Activated CD4-positive, CD25-positive, alpha-beta regulatory T cell treated with anti-CD3 and anti-CD28 coated beads, Interleukin-2, amount 50 U/mL, for 24 hours (primary cell): ENCODE measurements at regions not wholly inside any gene's neighbourhood (a gene's known extent, or its start where the extent isn't known, plus 50 kb on each side); places are given as distances from the start of the nearest gene placed in this dataset.
"Not testable (repeated sequence)": the region's sequence is repeated elsewhere in the genome, so short reads cannot be mapped to it uniquely, and the experiment has no call there.

Experiments
- ATAC-seq, 2 donors: fragments of 150-1000 bp; cut with Tn5 transposase; one replicate each; pipeline ENCODE4 v1.10.0; 2021; ENCODE audit warnings: mild to moderate bottlenecking in 1 of 2, moderate library complexity in 1 of 2

DNA sequence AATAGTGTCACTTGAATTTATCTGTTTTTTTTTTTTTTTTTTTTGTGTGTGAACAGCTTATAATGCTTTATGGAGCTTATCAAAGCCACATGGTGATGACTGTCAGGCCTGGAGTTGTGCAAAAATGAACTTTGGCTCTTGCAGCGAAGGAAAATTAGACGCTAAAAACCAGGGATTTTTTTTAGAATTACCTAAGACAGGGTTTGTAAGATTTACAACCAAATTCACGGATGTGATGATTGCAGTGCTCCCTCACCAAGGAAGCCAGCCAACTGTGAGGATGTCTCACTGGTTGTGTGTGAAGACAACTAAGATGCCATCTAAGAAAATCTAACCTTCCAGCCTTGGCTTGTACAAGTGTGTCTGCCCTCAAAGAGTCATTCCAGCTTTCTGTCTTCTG, 127.1 kb upstream of the SLC4A4 start:
- ATAC-seq, result no peak

DNA sequence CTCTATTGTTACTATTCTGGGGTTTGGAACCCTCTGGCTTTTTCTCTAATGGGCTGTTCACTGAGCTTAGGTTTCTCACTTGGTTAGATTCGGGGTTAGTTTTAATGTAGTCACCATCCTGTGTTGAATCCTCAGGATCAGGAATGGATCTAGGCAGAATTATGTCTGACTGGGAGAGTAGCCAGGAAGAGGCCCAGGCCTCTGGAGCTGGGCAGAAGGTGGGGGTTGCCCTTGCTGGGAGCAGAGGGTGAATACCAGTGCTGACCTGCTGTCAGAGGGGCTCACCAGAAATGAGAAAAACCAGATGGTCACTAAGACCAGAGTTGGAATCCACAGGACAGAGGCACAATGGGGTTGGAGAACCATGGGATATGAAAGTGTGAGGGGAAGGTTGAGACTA, 126.6 kb upstream of the SLC4A4 start:
- no peak for ATAC-seq

DNA sequence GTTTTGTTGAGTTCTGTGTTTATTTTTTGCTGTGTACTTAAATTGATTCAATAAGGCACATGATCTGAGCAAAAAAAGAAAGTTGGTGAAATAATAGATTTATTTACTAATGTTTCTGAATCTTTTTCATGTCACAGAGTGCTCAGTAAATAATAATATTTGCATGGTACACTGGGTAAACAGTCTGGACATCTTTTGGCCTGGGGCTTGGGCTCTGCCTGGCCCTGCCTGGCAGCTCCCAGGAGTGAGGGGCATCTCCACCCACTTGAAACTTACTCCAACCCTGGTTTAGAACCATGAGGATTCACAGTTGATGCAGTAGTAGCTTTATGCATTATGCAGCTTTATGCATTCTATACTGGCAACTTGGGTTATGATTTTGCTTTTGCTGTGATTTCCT, 124.2 kb upstream of the SLC4A4 start:
- ATAC-seq, result no peak

DNA sequence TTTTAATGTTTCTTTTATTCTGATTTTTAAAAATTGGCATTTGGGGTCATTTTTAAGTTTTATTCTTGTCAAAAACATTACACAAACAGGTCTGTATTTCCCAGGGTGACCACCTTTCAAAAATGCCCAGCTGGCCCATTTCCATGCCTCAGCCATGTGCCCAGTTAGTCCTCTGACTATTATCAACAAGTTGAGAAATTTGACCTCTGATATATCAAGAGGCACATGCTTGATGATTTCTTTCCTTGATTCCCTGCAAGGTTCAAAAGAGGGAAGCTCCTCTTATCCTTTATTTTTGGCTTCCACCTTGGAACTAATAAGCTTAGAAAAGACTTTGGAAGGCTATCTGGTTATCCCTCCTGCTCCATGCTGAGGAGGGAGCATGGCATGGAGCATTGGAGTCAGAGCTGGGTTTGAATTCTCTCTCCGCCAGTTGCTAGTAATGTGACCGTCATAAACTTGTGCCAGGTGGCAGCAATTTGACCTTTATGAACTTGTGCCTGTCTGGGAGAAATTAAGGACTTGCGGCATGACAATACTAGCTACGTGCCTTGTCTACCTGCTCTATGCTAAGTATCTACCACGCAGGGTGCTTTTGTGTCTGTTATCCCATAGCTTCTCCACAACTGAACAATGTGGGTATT, 122.4 kb upstream of the SLC4A4 start:
- no peak for ATAC-seq

DNA sequence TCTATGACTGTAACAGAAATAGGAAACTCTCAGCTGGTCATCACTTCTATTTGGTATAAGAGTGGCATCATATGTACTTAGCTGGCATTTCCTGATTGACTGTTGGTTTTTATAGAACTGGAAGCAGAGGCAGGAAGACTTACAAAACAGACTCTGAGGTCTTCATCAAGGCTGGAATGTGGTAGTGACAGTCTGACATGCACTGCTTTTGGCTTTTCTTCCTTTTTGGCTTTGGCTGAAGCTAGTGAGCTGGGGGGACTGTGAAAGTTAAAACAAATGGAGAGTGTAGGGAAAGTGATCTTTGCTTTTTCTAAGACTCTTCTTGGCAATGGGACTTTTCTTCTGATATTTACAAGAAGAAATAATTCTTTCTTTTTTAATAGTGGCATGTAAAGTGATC, 121.1 kb upstream of the SLC4A4 start:
- ATAC-seq, result no peak

DNA sequence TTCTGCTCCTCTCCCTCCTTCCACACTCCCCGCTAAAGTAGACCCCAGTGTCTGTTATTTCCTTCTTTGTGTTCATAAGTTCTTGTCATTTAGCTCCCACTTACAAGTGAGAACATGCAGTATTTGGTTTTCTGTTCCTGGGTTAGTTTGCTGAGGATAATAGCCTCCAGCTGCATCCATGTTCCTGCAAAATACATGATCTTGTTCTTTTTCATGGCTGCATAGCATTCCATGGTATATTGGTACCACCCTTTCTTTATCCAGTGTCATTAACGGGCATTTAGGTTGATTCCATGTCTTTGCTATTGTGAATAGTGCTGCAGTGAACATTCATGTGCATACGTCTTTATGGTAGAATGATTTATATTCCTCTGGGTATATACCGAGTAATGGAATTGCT, 118.0 kb upstream of the SLC4A4 start:
- ATAC-seq, result not testable (repeated sequence)

DNA sequence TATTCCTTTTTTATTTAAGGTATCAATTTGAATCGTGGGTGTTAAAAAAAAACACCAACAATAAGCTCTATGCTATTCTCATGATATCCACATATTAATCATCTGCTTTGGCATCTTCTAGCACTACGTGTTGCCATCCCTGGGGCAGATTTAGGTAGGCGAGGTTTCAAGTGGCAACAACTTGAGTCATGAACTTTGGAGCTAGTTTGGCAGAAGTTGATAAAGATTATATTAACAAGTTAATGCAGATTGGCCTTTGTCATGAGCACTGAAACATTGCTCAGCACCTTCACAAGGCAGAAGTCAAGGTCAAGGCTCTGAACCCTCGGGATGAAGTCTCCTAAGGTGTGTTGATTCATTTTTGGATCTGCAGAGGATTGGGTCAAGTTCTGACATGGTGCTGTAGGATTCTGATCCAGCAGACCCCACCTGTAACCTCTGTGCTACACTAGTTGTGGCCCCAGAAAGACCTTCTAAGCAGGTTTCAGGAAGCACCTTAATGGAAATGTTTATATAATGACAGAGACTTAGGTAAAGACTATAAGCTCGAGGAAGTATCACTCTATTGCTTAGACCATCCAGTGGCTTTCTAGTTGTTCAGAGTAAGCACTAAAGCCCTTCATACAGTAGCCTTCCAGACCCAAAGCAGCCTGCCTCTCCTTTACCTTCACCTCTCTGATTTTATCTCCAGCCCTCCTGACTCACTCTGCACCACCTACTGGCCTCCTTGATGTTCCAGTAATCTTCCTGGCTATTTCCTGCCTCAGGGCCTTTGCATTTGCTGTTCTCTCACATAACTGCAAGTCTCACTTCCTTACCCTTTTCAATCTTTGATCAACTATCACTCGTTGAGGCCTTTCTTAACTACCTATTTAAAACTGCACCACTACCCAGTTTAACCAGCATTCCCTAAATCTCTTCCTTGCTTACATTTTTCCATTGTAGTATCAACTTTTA, 117.0 kb upstream of the SLC4A4 start:
- no peak for ATAC-seq

DNA sequence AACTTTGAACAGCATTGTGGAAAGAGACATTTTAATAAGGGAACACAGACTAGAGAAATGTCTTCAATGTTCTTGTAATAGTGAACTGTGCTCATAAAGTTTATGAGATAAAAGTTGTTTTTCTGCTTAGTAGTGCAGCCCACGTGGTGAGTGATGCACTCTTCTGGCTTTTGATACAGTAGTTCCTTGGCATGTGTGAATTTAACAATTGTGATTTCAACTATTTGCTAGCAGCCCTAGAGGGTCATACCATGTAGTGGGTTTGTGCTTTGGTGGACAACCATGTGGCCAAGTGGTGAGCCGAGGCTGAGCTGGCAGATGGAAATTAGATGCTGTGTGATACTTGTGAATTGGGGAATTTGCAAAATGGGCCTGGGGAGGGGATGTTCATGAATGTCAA, 116.2 kb upstream of the SLC4A4 start:
- ATAC-seq, result no peak

DNA sequence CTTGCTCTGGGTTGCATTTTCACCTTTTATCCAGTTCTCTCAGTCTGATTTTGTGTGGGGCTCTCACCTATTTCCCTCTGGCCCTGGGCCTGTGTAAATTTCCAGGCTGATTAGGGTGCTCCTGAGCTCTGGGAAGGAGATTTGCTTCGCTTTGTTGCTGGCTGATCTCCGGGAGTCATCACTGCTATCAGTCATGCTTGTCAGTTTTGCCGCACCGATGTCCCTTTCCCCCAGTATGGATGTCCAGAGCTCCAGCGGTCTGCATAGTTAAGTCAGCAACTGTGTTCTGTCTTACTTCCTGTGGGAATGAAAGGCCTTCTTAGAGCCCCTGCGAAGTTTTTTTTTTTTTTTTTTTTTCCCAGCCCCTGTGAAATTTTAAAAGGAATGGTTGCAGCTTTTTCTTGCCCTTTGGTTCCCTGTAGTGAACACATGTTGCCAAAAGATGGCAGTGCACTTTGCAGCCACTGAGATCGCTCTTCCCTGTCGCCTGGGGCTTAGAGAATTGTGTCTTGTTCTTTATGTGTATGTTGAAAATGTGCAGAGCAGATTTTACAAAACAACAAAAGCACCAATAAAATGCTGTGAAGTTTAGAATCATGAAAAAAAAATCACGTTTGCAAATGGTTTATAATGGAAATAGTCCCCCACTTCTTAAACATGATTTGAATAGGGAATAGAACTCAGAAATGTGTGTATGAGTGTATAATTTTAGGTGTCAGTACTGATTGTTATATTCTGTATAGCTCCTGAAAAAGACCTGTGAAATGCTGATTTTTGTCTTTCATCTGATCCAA, 109.1 kb upstream of the SLC4A4 start:
- no peak for ATAC-seq

DNA sequence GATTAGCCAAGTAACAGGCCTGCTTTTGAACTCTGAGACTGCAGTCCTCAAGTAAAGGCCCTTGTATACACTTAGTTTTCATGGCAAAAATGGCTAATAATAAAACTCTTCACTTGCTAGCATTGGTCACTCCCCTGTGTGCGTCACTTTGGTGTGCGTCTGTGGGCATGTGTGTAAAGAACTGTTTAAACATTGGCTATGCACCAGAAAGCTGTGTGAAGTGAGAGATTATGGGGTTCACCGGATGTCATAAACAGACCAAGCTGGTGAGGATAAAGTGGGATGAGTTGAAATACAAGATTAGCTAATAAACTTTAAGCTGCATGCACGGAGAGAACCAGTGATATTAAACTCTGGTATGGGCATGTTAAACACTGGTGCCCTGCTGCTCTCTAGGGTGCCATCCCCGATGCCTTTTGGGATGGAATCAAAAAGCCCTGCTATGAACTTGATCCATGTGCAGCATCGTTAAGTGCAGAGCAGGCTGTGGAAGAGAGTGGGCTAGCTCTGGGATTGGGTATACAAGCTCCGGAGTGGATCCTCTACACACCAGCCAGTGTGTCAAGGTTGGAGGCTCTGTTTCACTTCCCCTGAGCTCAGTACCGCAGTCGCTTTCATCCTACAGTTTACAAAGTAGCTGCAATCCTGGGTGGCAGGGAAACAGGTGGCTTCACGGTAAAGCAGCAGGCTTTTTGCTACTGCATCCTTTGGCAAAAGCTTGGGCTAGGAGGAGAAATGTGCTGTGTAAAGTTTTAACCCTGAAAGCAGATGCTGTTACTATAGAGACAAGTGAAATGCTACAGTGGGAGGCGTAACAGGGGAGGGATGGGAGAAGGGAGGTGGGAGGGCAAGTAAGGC, 108.3 kb upstream of the SLC4A4 start:
- ATAC-seq, result no peak

DNA sequence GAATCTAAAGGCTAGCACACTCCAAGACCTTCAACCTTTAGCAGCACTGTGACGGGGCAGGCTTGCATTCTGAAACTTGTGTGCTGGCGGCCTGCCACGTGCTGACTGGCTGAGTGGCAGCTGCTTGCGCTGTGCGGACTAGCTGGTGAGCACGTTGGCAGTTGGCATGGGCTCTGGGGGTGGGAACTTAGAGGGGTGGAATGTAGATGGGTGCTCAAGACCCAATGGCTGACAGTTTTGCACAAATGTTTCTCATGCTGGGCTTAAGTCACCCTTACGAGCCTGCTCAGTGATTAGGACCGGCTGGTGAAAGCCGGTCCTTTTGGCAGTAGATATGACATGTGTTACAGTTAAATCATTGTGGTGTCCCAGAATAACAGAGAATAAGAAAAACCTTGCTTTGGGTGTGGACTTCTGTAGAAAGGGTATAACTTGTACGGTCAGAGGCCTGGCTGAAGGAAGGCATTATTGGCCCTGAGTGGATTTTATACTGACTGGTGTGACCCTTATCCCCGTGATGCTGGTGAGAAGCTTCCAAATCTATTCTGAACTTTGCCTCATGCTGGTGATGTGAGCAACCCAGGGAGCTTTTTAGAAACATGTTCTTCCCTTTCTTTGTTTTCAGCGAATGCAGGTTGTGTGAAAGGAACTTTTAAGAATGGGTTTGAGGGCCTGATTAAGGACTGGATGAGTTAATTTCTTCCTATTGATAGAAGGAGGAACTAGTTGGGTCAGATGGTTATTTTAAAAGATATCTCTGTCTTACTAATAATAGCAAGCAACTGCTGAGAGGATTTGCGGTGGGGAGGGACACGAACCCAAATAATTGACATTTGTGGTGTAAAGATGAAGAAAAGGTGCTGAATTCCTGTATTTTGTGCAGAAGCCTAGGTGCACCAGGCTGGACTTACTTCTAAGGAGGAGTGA, 107.4 kb upstream of the SLC4A4 start:
- no peak for ATAC-seq

DNA sequence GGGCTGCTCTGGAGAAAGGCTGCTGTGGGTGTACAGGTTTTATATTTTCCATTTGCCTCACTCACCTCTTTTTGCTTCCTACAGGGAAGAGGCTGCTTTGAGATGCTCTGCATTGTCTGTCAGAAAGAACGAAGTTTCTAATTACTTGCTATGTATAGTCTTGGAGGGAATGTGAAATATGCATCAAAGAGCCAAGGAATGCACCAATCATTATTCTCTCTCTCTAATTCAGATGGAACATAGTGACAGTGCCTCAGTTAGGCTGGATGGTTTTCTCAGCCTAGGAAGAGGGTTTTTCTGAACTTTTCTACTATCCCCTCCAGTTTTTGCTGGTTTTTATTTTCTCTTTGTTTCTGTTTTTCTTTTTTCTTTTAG, 106.8 kb upstream of the SLC4A4 start:
- no peak for ATAC-seq

DNA sequence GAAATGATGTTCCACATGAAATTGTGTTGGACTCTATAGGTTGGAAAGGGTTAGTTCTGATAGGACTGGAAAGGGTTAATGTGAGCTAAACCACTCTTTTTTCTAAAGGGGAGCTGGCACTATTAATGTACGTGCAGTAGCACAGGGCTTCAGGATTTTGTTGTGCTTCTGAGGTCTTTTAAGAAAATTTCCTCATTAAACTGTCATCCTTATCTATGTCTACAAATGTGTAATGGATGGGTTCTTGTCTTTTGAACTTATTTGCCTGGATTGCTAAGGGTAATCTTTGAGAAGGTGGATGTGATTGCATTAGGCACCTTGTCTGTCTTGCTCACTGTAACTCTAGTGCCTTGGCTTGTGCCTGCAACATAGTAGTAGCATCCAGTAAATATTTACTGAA, 106.0 kb upstream of the SLC4A4 start:
- ATAC-seq, result no peak

DNA sequence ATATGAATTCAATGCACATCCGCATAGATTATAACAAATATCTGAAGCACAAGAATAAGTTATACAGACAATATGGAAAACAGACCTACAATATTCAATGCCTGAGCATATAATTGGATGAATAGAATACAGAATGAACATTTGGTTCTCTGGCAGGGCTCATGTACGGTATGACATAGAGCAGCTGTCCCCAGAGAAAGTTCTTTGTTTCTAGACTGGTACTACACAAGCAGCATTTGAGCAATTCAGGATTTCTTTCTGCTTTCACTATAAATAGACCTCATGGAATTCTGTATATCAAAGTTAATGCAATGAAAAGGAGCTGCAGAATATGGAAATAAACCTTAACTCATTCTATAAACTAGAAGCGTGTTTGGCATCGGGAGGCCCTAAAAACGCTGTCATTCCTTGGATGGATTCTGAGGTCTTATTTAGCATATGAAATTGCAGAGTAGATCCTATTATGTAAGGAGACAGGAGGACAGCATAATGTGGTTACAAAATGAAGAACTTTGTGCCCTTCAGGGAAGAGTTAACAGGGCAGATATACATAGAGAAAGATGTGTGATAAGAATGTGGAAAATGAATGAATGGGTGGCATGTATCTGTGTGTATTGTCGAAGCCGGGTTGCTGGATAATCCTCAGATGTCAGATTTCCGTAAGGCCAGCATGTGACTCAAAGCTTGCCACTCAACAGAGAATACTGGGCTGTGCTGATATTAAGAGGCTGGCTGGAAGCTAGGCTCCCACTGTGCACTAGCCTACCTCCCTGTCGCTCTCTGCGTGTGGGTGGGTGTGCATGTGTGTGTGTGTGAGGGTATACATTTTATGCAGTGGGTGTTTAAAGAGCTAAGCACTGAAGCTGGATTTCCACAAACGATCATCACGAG, 103.3 kb upstream of the SLC4A4 start:
- no peak for ATAC-seq

DNA sequence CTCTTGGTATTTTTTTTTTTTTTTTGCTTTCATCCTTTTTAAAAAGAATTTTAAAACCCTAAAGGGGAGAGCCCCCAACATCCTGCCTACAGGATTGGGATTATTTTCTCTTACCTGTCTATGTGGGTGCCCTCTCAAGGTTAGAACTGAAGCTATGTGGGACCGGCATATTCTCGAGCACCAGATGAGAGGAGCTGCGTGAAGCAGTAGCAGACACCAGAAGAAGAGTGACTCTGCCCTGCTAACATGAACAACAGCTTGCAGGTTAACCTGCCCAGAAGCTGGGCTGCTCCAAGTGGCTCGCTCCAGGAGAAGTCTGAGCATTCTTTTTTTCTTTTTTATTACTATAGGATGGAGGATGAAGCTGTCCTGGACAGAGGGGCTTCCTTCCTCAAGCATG, 102.6 kb upstream of the SLC4A4 start:
- ATAC-seq, result no peak

DNA sequence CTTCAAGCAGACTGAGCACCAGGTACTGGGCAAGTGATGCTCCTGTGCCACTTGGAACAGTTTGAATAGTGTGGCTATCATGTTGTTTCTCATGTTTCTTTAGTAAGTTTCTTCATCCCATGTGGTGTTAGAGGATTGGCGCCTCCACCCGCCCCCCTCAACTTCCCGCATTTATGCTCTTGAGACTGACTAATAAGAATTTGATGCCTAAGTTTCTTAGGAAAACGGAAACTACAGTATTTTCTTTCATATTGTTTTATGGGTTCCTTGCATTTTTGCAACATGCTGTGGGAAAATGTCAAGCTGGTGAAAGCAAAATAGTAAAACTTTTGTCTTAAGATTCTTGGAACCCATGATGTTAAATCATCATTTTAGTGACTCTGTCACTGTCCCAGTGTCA, 101.2 kb upstream of the SLC4A4 start:
- no peak for ATAC-seq

DNA sequence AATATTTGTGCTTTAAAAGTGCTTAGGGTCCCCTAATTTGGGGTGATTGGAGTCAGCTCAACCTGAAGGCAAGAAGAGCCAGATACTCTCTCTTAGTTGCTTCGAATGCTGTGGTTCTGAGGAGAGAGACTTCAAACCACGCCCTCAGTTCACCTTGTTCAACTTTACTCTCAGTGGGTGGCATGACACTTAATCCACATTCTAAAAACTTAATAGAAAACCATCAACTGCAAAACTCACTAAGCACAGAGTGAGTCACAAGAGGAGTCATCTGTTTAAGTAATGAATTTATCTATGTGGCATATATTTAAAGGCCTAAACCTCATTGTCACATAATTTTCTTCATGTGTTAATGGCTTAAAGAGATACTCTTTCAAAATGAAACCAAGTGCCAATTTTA, 99.5 kb upstream of the SLC4A4 start:
- no peak for ATAC-seq

DNA sequence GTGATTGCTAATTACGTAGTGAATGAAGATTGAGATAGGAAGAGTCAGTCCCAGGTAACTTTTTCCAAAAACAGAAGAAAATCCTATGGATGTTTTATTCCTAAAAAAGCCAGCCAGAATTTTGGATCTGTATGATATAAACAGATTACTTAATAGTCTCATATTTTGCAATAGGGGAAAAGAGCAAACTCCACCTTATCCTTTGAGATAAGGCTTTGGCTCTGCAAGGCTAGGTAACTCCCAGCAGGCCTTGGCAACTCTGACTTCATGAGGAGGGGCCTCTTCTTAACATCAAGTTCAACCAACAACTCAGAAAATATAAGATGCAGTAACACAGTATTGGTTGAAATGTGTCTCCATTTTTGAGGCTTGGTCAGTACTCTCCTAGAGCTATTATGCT, 98.7 kb upstream of the SLC4A4 start:
- no peak for ATAC-seq

DNA sequence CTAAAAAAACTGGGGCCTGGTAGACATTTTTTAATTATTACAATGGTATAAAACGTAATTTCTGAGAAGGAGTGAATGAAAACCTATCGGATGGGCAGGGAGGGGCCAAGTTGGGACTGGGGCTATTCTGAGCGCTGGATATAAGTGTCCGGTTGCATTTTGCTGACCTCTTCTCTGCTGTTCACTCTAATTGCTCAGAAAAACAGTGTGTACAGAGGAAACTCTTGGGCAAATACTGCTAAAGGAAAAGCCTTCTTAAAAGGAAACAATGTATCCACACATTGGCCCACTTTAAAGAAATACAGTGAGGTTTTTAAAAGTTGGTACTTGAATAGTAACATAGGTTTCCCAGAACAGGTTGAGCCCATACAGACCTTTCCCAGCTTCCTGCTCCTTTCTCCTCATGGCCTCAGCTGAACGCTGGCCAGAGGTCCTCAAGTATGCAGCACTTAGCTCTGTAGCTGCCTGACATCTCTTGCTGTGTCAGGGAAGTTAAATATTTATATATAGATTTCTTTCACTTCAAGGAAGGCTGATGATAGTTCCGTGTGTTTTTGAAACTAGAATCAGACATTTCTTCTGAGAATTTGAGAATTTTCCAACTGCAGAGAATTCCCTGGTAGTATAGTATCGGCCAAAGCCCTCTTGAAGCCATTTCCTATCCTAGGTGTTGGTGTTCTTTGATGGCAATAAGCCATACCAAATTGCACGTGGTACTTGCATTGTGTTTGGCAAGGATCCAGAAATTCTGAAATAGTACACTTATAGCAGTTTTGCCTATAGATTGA, 97.1 kb upstream of the SLC4A4 start:
- ATAC-seq, result no peak
